Activated CD4-positive, CD25-positive, alpha-beta regulatory T cell treated with anti-CD3 and anti-CD28 coated beads, Interleukin-2, amount 50 U/mL, for 72 hours (primary cell): ENCODE measurements at regions not wholly inside any gene's neighbourhood (a gene's known extent, or its start where the extent isn't known, plus 50 kb on each side); places are given as distances from the start of the nearest gene placed in this dataset.
"Not testable (repeated sequence)": the region's sequence is repeated elsewhere in the genome, so short reads cannot be mapped to it uniquely, and the experiment has no call there.

ENCODE experiments used
- DNase-seq: peaks from one replicate; pipeline ENCODE4 v3.0.0; 2021

- DNase-seq = no peak
Observed at GRCh38 chr12:25382311-25383106, 131.8 kb upstream of the KRAS start.

GRCh38 chr12:25377469-25378177, 126.9 kb upstream of the KRAS start:
- DNase-seq = no peak

GRCh38 chr12:25376985-25377384, 126.3 kb upstream of the KRAS start:
- DNase-seq = no peak

GRCh38 chr12:25376407-25376806, 125.7 kb upstream of the KRAS start:
- DNase-seq = no peak

GRCh38 chr12:25372969-25373817, 122.5 kb upstream of the KRAS start:
- no peak for DNase-seq

GRCh38 chr12:25372002-25372401, 121.3 kb upstream of the KRAS start:
- DNase-seq = no peak

- DNase-seq = no peak
Observed at GRCh38 chr12:25368557-25368956, 117.8 kb upstream of the KRAS start.

GRCh38 chr12:25366122-25366521, 115.4 kb upstream of the KRAS start:
- no peak for DNase-seq

GRCh38 chr12:25365340-25365730, 114.6 kb upstream of the KRAS start:
- DNase-seq = no peak

- DNase-seq = no peak
Observed at GRCh38 chr12:25364529-25365339, 114.0 kb upstream of the KRAS start.

GRCh38 chr12:25362646-25363045, 111.9 kb upstream of the KRAS start:
- no peak for DNase-seq

- no peak for DNase-seq
Observed at GRCh38 chr12:25361511-25361910, 110.8 kb upstream of the KRAS start.

GRCh38 chr12:25357595-25357994, 106.9 kb upstream of the KRAS start:
- no peak for DNase-seq

- not testable (repeated sequence) for DNase-seq
Observed at GRCh38 chr12:25352942-25353341, 102.2 kb upstream of the KRAS start.

- no peak for DNase-seq
Observed at GRCh38 chr12:25352083-25352918, 101.6 kb upstream of the KRAS start.

GRCh38 chr12:25348593-25348895, 97.8 kb upstream of the KRAS start:
- no peak for DNase-seq

GRCh38 chr12:25347716-25348592, 97.2 kb upstream of the KRAS start:
- no peak for DNase-seq

GRCh38 chr12:25341877-25342276, 91.1 kb upstream of the KRAS start:
- DNase-seq = not testable (repeated sequence)

- DNase-seq = no peak
Observed at GRCh38 chr12:25337916-25338315, 87.2 kb upstream of the KRAS start.

- DNase-seq = no peak
Observed at GRCh38 chr12:25332143-25332542, 81.4 kb upstream of the KRAS start.
